ENCODE measurements at regions not wholly inside any gene's neighbourhood (a gene's known extent, or its start where the extent isn't known, plus 50 kb on each side); places are given as distances from the start of the nearest gene placed in this dataset.
"Not testable (repeated sequence)": the region's sequence is repeated elsewhere in the genome, so short reads cannot be mapped to it uniquely, and the experiment has no call there.

GRCh38 chr3:69677456-69677855 lies 61.8 kb upstream of the MITF start:
- not testable (repeated sequence) for TF ChIP-seq CTCF (IDR thresholded peaks at IDR 0.05; ENCODE audit: poor library complexity, severe bottlenecking); TAF1 (IDR thresholded peaks at IDR 0.05; ENCODE audit: low read depth); REST (IDR thresholded peaks at IDR 0.05; ENCODE audit: borderline replicate concordance); SMC3 (conservative IDR thresholded peaks at IDR 0.05; ENCODE audit: poor library complexity); POLR2AphosphoS5 (IDR thresholded peaks at IDR 0.05); EZH2 (IDR thresholded peaks at IDR 0.05; ENCODE audit: borderline replicate concordance, insufficient read depth, low read length, poor library complexity, severe bottlenecking); EP300 (conservative IDR thresholded peaks at IDR 0.05; ENCODE audit: poor library complexity, severe bottlenecking); MXI1 (conservative IDR thresholded peaks at IDR 0.05; ENCODE audit: poor library complexity, severe bottlenecking)

Data from neural cell (in vitro differentiated cells).